Subcutaneous abdominal adipose tissue (tissue), 5 donors: ENCODE measurements at regions not wholly inside any gene's neighbourhood (a gene's known extent, or its start where the extent isn't known, plus 50 kb on each side); places are given as distances from the start of the nearest gene placed in this dataset.

ENCODE experiments used
- H3K27ac ChIP-seq: one replicate; pipeline ENCODE4 v1.7.0; 2013; ENCODE audit warnings: low read depth, mild to moderate bottlenecking, inconsistent platforms, low read length, moderate library complexity
- H3K27me3 ChIP-seq, 5 donors: one replicate each; pipeline ENCODE4 v1.7.0; 2013; ENCODE audit warnings: low read length in 5 of 5, inconsistent platforms in 1 of 5; ENCODE audit not compliant: control insufficient read depth in 5 of 5, insufficient read depth in 4 of 5
- H3K36me3 ChIP-seq, 5 donors: one replicate each; pipeline ENCODE4 v1.7.0; 2013; ENCODE audit warnings: low read length in 5 of 5; ENCODE audit not compliant: control insufficient read depth in 5 of 5, insufficient read depth in 5 of 5
- H3K4me1 ChIP-seq, 5 donors: one replicate each; pipeline ENCODE4 v1.7.0; 2013; ENCODE audit warnings: low read length in 5 of 5, mild to moderate bottlenecking in 3 of 5, moderate library complexity in 1 of 5; ENCODE audit not compliant: control insufficient read depth in 5 of 5, insufficient read depth in 5 of 5
- H3K4me3 ChIP-seq, 5 donors: one replicate each; pipeline ENCODE4 v1.7.0; 2013; ENCODE audit warnings: low read length in 5 of 5, low read depth in 1 of 5
- H3K9ac ChIP-seq, 5 donors: one replicate each; pipeline ENCODE4 v1.7.0; 2013; ENCODE audit warnings: low read length in 5 of 5, mild to moderate bottlenecking in 4 of 5, moderate library complexity in 3 of 5
- H3K9me3 ChIP-seq, 5 donors: one replicate each; pipeline ENCODE4 v1.7.0; 2013; ENCODE audit warnings: low read length in 5 of 5; ENCODE audit not compliant: control insufficient read depth in 5 of 5
- donor health status: healthy.
- donor health status: healthy.
- donor health status: healthy.
- donor health status: healthy.
- donor health status: healthy.

DNA sequence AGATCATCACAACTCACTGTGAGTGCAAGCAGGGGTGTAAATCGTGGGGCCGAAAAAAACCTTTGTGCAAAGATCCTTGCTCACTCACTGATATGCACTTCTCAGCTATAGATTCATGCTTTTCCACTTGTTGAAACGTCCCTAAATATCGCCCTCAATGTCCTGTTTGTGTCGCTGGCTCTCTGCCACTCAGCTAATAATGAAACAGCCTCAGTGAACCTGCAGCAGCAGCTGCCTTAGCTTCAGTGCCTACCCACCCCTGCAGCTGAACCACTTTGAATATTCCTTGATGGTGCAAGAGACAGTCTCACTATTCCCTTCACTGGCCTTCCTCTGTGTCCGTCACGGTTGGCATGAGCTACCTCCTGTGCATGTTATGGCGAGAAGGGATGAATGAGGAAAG is 128.9 kb upstream of the NAA20 start:
- Histone ChIP-seq H3K9ac (peak overlapping the region in 3 of 5 donors; percentile 1 to 67 (median 18)), H3K4me3 (peak overlapping the region; percentile 2 to 77 (median 66)), H3K4me1 (peaks cover 9 to 78% (median 68%) of the 10 kb centered on the region in 5 donors), H3K9me3 (no peaks in the 10 kb centered on the region), H3K27ac (peak overlapping the region; percentile 91), H3K36me3 (peaks cover 3 to 12% (median 9%) of the 10 kb centered on the region in 5 donors), H3K27me3 (no peaks in the 10 kb centered on the region)

DNA sequence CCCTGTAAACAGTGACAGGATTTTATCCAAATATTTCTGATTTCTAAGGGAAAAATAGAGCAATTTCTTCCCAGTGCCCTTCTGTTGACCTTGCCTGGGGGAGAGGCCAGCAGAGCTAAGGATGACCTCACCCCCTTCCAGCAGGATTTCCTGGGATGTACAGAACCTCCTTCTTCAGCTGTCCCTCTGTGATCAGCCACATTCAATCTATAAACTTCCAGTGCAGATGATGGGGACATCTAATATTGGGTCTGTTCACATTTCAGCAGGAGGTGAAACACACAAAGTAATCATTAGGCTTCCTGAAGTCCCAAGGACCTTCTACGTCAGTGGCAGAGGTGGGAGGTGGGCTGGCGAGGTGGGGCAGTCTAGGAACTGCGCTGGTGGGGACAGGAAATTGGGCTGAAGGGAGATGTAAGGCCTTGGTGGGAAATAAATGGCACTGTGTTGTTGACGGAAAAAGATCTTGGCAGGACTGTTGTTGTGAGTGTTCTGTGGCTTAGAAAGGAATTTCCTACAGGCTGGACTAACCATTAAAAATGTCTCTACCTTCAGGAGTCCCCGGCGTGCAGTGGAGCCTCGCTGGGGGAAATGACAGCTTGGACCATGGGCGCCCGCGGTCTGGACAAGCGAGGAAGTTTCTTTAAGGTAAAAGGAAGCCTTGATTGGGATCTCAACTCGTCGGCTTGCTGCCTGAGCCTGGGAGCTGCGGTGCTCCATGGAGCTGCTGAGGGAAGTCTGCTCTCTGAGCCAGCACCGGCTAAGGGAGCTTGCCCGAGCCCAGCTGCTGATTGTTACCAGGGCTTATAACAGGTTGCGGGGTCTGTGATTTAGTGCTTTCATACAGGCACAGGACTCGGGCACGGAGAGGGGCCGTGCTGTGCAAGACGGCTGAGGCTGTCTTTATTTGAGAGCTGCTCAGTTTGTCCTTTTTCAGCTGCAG is 127.9 kb upstream of the NAA20 start:
- Histone ChIP-seq H3K4me3 (peak overlapping the region; percentile 56 to 77 (median 66)), H3K9ac (peak overlapping the region; percentile 13 to 67 (median 41)), H3K27me3 (no peaks in the 10 kb centered on the region), H3K36me3 (peaks cover 5 to 20% (median 13%) of the 10 kb centered on the region in 5 donors), H3K9me3 (no peaks in the 10 kb centered on the region), H3K27ac (peak overlapping the region; percentile 91), H3K4me1 (peaks cover 9 to 76% (median 68%) of the 10 kb centered on the region in 5 donors)

DNA sequence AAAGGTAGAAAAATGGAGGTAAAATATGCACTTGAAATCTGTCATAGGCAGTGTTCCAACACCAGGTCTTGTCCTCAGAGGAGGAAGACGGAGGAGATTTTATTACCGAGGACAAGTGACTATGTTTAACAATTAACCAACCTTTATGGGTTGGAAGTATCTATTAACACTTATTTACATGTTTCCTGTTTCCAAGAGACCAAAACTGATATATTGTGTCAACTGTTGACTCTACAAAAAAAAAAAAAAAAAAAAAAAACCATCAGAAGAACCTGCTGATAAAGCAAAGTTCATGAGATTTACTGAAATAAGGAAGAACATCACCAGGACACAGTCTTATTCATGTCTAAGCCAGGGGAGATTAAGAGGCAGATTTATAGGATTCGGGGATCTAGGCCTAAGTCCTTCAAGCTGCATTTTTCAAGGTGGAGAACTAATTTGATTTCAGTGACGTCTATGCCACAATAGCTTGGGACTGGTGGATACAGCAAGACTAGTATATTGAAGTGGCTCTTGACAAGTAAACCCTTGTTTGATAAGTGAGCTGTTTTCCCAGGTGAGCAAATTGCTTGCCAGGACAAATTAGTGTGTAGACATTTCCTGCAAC is 126.6 kb upstream of the NAA20 start:
- peaks cover 7 to 32% (median 17%) of the 10 kb centered on the region in 5 donors for H3K36me3 ChIP-seq
- H3K27me3 ChIP-seq, result no peaks in the 10 kb centered on the region
- peak overlapping the region in 2 of 5 donors; percentile 58 to 77 for H3K4me3 ChIP-seq
- H3K9me3 ChIP-seq, result no peaks in the 10 kb centered on the region
- no peak overlapping the region for H3K9ac ChIP-seq
- H3K27ac ChIP-seq, result peak overlapping the region; percentile 91
- peaks cover 11 to 74% (median 55%) of the 10 kb centered on the region in 5 donors for H3K4me1 ChIP-seq

DNA sequence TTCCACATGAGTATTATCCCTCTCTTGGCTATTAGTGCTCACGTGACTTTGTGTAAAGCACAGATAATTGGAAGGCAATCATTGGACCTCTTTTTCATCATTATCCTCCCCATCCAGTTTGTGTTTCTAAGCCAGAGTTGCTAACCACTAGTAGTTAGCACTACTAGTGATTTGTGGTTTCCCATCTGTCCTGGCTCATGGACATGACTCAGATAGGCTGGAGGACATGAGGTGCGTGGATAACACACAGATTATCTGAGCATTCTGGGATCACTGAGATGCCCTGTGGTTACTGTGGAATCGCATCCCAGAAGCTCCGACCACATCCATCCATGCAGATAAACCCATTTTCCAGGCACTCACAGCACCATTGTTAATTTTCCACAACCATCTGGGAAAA is 123.8 kb upstream of the NAA20 start:
- H3K27me3 ChIP-seq, result no peaks in the 10 kb centered on the region
- peaks cover 7 to 48% (median 27%) of the 10 kb centered on the region in 5 donors for H3K4me1 ChIP-seq
- H3K9ac ChIP-seq, result no peak overlapping the region
- no peak overlapping the region for H3K27ac ChIP-seq
- no peak overlapping the region for H3K4me3 ChIP-seq
- H3K36me3 ChIP-seq, result peaks cover 11 to 49% (median 38%) of the 10 kb centered on the region in 5 donors
- no peaks in the 10 kb centered on the region for H3K9me3 ChIP-seq

DNA sequence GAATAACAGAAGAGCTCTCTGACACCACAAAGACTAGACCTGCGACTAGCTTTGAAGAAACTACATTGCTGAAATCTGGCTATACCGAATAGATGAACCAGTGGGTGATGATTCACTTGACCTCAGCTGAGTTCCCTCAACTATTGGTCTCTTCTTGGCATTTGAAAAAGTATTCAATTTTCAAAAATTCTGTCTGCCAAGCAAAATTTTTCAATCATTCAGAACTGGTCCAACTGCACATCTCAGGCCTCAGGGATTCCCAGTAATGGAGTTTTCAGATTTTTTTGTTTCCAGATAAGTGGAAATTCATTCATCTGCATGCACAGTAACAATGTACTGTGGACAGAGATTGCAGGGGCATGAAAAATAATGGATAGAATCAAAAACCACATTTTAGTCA is 121.4 kb upstream of the NAA20 start:
- H3K4me1 ChIP-seq, result peaks cover 0 to 24% (median 4%) of the 10 kb centered on the region in 5 donors
- H3K27me3 ChIP-seq, result no peaks in the 10 kb centered on the region
- peaks cover 3 to 9% (median 6%) of the 10 kb centered on the region in 5 donors for H3K9me3 ChIP-seq
- no peak overlapping the region for H3K27ac ChIP-seq
- H3K36me3 ChIP-seq, result peaks cover 13 to 53% (median 38%) of the 10 kb centered on the region in 5 donors
- H3K9ac ChIP-seq, result no peak overlapping the region
- H3K4me3 ChIP-seq, result no peak overlapping the region

DNA sequence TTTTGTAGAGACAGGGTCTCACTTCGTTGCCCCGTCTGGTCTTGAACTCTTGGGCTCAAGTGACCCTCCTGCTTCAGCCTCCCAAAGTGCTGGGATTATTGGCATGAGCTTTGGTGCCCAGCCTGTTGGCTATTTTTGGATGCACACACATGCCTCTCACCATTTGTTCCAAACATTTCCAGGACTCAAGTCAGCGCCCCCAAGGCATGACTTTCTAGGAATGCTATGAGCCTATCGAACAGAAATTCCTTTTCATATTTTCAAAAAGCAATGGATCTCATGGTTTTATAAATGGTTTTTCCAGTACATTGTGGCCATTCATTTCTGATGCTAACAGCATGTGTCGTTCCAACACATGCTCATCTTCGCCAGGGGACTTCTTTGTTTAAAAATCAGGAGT is 119.3 kb upstream of the NAA20 start:
- Histone ChIP-seq H3K36me3 (peaks cover 13 to 53% (median 40%) of the 10 kb centered on the region in 5 donors), H3K4me1 (peaks cover 0 to 22% (median 3%) of the 10 kb centered on the region in 5 donors), H3K9me3 (peaks cover 3 to 9% (median 6%) of the 10 kb centered on the region in 5 donors), H3K9ac (no peak overlapping the region), H3K27me3 (no peaks in the 10 kb centered on the region), H3K27ac (no peak overlapping the region), H3K4me3 (no peak overlapping the region)

DNA sequence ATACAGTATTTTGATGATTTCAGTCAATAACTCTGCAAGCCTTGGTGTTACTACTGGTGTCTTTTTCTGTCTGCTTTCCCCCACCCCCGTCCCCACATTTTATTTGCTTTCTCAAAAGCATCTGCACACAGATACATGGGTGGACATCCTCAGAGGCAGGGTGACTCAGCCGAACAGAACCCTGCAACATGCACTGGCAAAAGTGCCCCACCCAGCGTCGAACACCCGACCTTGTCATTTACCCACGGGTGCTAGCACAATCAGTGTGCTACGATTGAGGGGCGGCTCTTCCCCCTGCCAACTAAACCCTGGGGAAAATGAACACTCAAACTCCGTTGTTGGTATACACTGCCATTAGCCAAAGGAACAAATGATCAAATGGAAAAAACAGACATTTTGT is 115.9 kb upstream of the NAA20 start:
- Histone ChIP-seq H3K9ac (no peak overlapping the region), H3K27ac (no peak overlapping the region), H3K4me1 (peaks cover 0 to 27% (median 3%) of the 10 kb centered on the region in 5 donors), H3K9me3 (peaks cover 3 to 9% (median 6%) of the 10 kb centered on the region in 5 donors), H3K27me3 (no peaks in the 10 kb centered on the region), H3K4me3 (no peak overlapping the region), H3K36me3 (peaks cover 4 to 26% (median 24%) of the 10 kb centered on the region in 5 donors)

DNA sequence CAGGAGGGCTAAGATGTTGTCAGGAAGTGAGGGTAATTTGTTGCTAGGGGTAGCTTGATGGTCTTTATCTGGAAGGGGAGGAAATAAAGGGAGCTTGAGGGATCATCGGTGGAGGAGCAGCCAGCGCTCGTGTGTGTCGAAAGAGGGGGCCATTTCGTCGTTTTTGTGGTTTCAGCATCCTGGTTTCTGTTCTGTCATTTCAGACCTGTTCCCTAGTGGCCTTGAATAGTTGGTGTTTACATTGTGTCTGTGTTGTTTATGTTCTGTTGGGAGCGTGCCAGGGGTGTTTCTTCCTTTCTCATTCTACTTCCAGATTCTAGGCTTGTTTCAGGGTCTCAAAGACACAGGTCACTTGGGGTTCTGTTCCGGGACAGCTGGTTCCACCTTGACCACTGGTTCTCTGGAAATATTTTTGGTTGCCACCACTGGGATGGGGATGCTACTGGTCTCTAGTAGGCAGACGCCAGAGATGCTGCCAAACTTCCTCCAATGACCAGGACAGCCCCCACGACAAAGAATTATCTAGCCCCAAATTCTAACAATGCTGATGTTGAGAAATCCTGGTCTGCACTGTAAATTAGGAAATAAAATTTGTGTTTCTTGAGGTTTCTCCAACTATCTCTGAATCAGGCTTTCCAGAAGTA is 113.9 kb upstream of the NAA20 start:
- Histone ChIP-seq H3K27me3 (no peaks in the 10 kb centered on the region), H3K27ac (no peak overlapping the region), H3K9ac (no peak overlapping the region), H3K36me3 (peaks cover 0 to 14% (median 12%) of the 10 kb centered on the region in 5 donors), H3K4me1 (peaks cover 0 to 43% (median 4%) of the 10 kb centered on the region in 5 donors), H3K9me3 (peaks cover 3 to 9% (median 6%) of the 10 kb centered on the region in 5 donors), H3K4me3 (no peak overlapping the region)

DNA sequence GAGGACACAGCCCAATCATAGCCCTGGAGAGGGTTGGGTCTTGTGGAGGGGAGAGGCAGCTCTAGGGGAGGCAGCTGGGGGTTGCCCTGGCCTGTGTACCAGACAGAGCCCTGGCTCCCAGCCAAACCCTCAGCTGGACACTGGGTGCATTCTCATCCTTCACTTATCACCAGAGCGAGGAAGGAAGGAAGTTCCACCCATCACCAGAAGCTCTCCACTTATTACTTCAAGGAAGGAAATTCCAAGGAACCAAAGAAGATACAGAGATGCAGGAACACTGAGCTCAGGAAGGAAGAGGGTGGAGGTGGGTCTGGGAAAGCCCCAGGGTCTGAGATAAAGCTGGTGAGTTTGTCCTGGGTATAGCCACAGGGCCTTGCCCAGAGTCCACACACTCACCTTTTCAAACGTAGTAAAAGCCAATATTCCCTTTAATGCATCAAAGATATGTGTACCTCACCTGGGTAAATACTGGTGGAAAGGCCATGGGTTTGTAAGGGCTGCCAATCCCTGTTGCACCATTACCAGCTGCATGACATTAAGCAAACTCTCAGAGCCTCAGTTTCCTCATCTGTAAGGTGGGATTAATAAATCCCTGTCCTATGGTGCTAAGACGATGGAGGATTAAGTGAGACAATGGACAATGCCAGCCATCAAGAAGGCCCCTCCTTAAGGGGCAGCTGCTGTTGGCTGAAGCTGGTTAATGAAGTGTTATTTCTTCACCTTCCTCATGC is 109.7 kb upstream of the NAA20 start:
- peaks cover 0 to 49% (median 7%) of the 10 kb centered on the region in 5 donors for H3K4me1 ChIP-seq
- H3K36me3 ChIP-seq, result peaks cover 0 to 10% (median 6%) of the 10 kb centered on the region in 5 donors
- H3K27me3 ChIP-seq, result no peaks in the 10 kb centered on the region
- no peaks in the 10 kb centered on the region for H3K9me3 ChIP-seq
- H3K4me3 ChIP-seq, result no peak overlapping the region
- no peak overlapping the region for H3K9ac ChIP-seq
- peak overlapping the region; percentile 69 for H3K27ac ChIP-seq
